Activated CD4-positive, alpha-beta T cell treated with anti-CD3 and anti-CD28 coated beads, Interleukin-2, amount 10 ng/mL, durations not matched to agents 7 days and 5 days (primary cell): ENCODE measurements at regions not wholly inside any gene's neighbourhood (a gene's known extent, or its start where the extent isn't known, plus 50 kb on each side); places are given as distances from the start of the nearest gene placed in this dataset.
A peak's percentile ranks its signal among the peaks of the same experiment; 100 is the strongest.
"Not testable (repeated sequence)": the region's sequence is repeated elsewhere in the genome, so short reads cannot be mapped to it uniquely, and the experiment has no call there.

Source experiments
- CTCF ChIA-PET: fragments of 350-600 bp; sonication (Branson Sonifier 250); formaldehyde crosslinking; loops from one replicate; lab custom pipeline; 2021; ENCODE audit warnings: antibody characterized with exemption; lab: Charles Lee
- POLR2A ChIA-PET: fragments of 350-600 bp; sonication (Branson Sonifier 250); formaldehyde crosslinking; loops from one replicate; lab custom pipeline; 2021; ENCODE audit warnings: antibody characterized with exemption; lab: Charles Lee
- DNase-seq: peaks from one replicate; pipeline ENCODE4 v3.0.0-alpha.2; 2020
- H3K27ac Mint-ChIP-seq: one replicate; pipeline ENCODE4 v1.8.0; 2021; ENCODE audit warnings: mild to moderate bottlenecking, moderate library complexity, mixed read lengths
- H3K27me3 Mint-ChIP-seq: one replicate; pipeline ENCODE4 v1.8.0; 2021; ENCODE audit warnings: mixed read lengths
- H3K36me3 Mint-ChIP-seq: one replicate; pipeline ENCODE4 v1.8.0; 2021; ENCODE audit warnings: low read depth, mixed read lengths
- H3K4me1 Mint-ChIP-seq: one replicate; pipeline ENCODE4 v1.8.0; 2021; ENCODE audit warnings: mixed read lengths
- H3K4me3 Mint-ChIP-seq: one replicate; pipeline ENCODE4 v1.8.0; 2021; ENCODE audit warnings: mild to moderate bottlenecking, moderate library complexity, mixed read lengths
- H3K9me3 Mint-ChIP-seq: one replicate; pipeline ENCODE4 v1.8.0; 2021; ENCODE audit warnings: mixed read lengths

- ChIA-PET CTCF (interaction anchor here (1.3 kb wide), 1 partner anchor 850 kb away, joined by 3 read pairs; no protein-coding TSS in a partner anchor), POLR2A (no interaction called here)
- no peak overlapping the region for H3K27ac Mint-ChIP-seq
- DNase-seq, result no peak
- peaks cover 2% of the 10 kb centered on the region for H3K36me3 Mint-ChIP-seq
- H3K4me1 Mint-ChIP-seq, result no peaks in the 10 kb centered on the region
- H3K27me3 Mint-ChIP-seq, result peaks cover 20% of the 10 kb centered on the region
- H3K4me3 Mint-ChIP-seq, result no peak overlapping the region
- peaks cover 21% of the 10 kb centered on the region for H3K9me3 Mint-ChIP-seq
Measured at GRCh38 chr20:1822564-1823449, 72.4 kb upstream of the SIRPA start.

- Mint-ChIP-seq H3K4me3 (no peak overlapping the region), H3K27me3 (peaks cover 35% of the 10 kb centered on the region), H3K4me1 (peaks cover 10% of the 10 kb centered on the region), H3K27ac (no peak overlapping the region), H3K9me3 (peaks cover 21% of the 10 kb centered on the region), H3K36me3 (peaks cover 2% of the 10 kb centered on the region)
- CTCF ChIA-PET, result interaction anchor here (0.6 kb wide), 1 partner anchor 250 kb away, joined by 5 read pairs; no protein-coding TSS in a partner anchor
- DNase-seq, result no peak
- POLR2A ChIA-PET, result no interaction called here
Measured at GRCh38 chr20:1820138-1821079, 74.8 kb upstream of the SIRPA start.

- Mint-ChIP-seq H3K4me1 (peaks cover 10% of the 10 kb centered on the region), H3K9me3 (peaks cover 21% of the 10 kb centered on the region), H3K27me3 (peaks cover 40% of the 10 kb centered on the region), H3K36me3 (peaks cover 2% of the 10 kb centered on the region), H3K27ac (no peak overlapping the region), H3K4me3 (no peak overlapping the region)
- POLR2A ChIA-PET, result interaction anchor here (0.6 kb wide), 1 partner anchor 514 kb away, joined by 3 read pairs; no protein-coding TSS in a partner anchor
- DNase-seq, result no peak
- CTCF ChIA-PET, result interaction anchor here (0.6 kb wide), 1 partner anchor 249 kb away, joined by 5 read pairs; no protein-coding TSS in a partner anchor
Measured at GRCh38 chr20:1819311-1820137, 75.7 kb upstream of the SIRPA start.

GRCh38 chr20:1818895-1819294, 76.3 kb upstream of the SIRPA start:
- Mint-ChIP-seq H3K36me3 (peaks cover 2% of the 10 kb centered on the region), H3K9me3 (peaks cover 19% of the 10 kb centered on the region), H3K27me3 (peaks cover 43% of the 10 kb centered on the region), H3K4me3 (no peak overlapping the region), H3K4me1 (peaks cover 10% of the 10 kb centered on the region), H3K27ac (no peak overlapping the region)
- POLR2A ChIA-PET, result interaction anchor here (0.6 kb wide), 1 partner anchor 514 kb away, joined by 3 read pairs; no protein-coding TSS in a partner anchor
- DNase-seq, result no peak
- CTCF ChIA-PET, result no interaction called here

- H3K27ac Mint-ChIP-seq, result no peak overlapping the region
- H3K4me3 Mint-ChIP-seq, result no peak overlapping the region
- ChIA-PET CTCF (no interaction called here), POLR2A (interaction anchor here (0.6 kb wide), 1 partner anchor 515 kb away, joined by 3 read pairs; no protein-coding TSS in a partner anchor)
- no peak for DNase-seq
- H3K36me3 Mint-ChIP-seq, result peaks cover 2% of the 10 kb centered on the region
- peaks cover 46% of the 10 kb centered on the region for H3K27me3 Mint-ChIP-seq
- H3K4me1 Mint-ChIP-seq, result peaks cover 10% of the 10 kb centered on the region
- H3K9me3 Mint-ChIP-seq, result peaks cover 15% of the 10 kb centered on the region
Measured at GRCh38 chr20:1818247-1818840, 76.9 kb upstream of the SIRPA start.

- Mint-ChIP-seq H3K9me3 (peaks cover 10% of the 10 kb centered on the region), H3K4me3 (no peak overlapping the region), H3K4me1 (peaks cover 10% of the 10 kb centered on the region), H3K27me3 (peaks cover 46% of the 10 kb centered on the region), H3K27ac (no peak overlapping the region), H3K36me3 (peaks cover 2% of the 10 kb centered on the region)
- DNase-seq, result no peak
- CTCF ChIA-PET, result no interaction called here
- POLR2A ChIA-PET, result no interaction called here
Measured at GRCh38 chr20:1817577-1818211, 77.5 kb upstream of the SIRPA start.

GRCh38 chr20:1816384-1817381, 78.5 kb upstream of the SIRPA start:
- Mint-ChIP-seq H3K27ac (no peak overlapping the region), H3K27me3 (peaks cover 46% of the 10 kb centered on the region), H3K4me3 (no peak overlapping the region), H3K36me3 (peaks cover 2% of the 10 kb centered on the region), H3K4me1 (peaks cover 10% of the 10 kb centered on the region), H3K9me3 (peaks cover 3% of the 10 kb centered on the region)
- ChIA-PET CTCF (no interaction called here), POLR2A (no interaction called here)
- DNase-seq, result peak; percentile 40

- peaks cover 10% of the 10 kb centered on the region for H3K4me1 Mint-ChIP-seq
- no peak for DNase-seq
- H3K36me3 Mint-ChIP-seq, result no peaks in the 10 kb centered on the region
- no peaks in the 10 kb centered on the region for H3K9me3 Mint-ChIP-seq
- H3K27me3 Mint-ChIP-seq, result peaks cover 46% of the 10 kb centered on the region
- CTCF ChIA-PET, result no interaction called here
- H3K4me3 Mint-ChIP-seq, result no peak overlapping the region
- POLR2A ChIA-PET, result no interaction called here
- no peak overlapping the region for H3K27ac Mint-ChIP-seq
Measured at GRCh38 chr20:1815502-1816085, 79.6 kb upstream of the SIRPA start.

GRCh38 chr20:1814861-1815260, 80.3 kb upstream of the SIRPA start:
- POLR2A ChIA-PET, H3K4me1 Mint-ChIP-seq, H3K27ac Mint-ChIP-seq, CTCF ChIA-PET, H3K4me3 Mint-ChIP-seq, DNase-seq, H3K36me3 Mint-ChIP-seq, H3K9me3 Mint-ChIP-seq: not testable (repeated sequence)
- peaks cover 46% of the 10 kb centered on the region for H3K27me3 Mint-ChIP-seq
